Frontal cortex (tissue), 3 donors: ENCODE measurements at regions not wholly inside any gene's neighbourhood (a gene's known extent, or its start where the extent isn't known, plus 50 kb on each side); places are given as distances from the start of the nearest gene placed in this dataset.

Source experiments
- DNase-seq, 2 donors: peaks; one replicate each; pipeline ENCODE4 v3.0.0; 2012; ENCODE audit warnings: low spot score in 2 of 2
- FAIRE-seq: peaks from 2 replicates; lab custom pipeline; 2012; peaks lifted over from hg19 to GRCh38; lab: Jason Lieb, UNC
- donor health status: control.
- donor health status: control.
- donor health status: control.

DNA sequence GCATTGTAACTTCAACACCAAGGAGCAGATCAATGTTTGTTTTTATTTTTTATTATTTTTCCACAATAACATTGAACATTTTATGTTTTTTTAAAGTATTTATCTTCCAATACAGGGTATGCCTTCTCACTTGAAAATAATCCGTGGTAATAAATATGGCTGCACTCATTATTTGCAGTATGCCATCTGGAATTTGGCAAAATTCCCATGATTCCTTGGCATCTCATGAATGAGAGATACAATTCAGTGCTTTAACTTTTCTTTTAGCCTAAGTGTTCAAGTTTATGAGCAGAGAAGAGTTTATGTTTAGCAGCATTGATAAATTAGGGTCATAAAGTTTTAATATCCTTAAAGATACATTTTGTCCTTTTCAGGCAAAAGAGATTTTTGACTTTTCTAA is 1109.6 kb upstream of the ATXN8OS start:
- DNase-seq (no peak), FAIRE-seq (no peak)

- FAIRE-seq (no peak), DNase-seq (no peak)
Measured at GRCh38 chr13:68996668-68997025, 1111.0 kb upstream of the ATXN8OS start.

DNA sequence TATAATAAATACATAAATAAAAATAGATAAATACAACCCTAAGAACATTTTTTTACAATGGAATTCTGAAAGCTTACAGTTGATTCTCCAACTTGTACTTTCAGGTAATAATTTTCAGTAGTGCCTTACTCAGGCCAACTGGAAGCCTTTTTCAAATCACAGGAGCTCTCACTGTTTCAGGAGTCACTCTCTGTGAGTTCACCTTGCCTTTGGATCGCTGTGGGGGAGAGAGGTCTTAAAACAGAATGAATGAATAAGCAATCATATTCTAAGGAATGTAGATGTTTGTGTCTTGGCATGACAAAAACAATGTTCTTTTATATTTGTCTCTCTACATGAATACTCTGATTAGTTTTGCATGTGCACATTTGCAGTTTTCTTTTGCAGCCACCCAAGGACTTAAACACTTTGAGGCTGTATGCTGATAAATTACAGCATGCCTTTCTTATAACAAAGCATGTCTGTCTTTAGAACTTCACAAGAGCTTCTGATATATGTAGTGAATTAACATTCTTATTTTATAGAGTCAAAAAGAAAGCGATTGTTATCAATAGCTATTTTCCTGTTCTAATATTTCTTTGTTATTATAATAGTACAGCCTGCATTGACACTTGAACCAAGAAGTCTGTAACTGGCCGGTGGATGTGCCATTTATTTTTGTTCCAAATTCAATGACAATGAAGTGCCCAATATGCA is 1111.5 kb upstream of the ATXN8OS start:
- FAIRE-seq (no peak), DNase-seq (no peak)

DNA sequence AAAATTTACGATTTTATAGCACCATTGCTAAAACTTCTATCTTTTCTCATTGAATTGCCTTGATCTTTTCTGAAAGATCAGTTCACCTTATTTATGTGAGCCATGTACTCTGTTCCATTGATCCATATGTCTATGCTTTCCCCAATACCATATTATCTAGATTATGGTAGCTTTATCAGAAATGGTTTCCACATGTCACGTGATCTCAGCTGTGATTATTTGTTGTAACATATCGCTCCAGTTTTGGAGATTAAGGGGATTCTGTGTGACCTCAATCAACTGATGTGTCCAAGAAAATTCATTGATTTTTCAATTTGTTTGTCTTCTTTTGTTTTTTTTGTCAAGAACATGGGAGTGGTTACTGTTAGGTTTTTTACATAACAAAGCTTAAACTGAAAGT is 1114.5 kb upstream of the ATXN8OS start:
- FAIRE-seq, result no peak
- no peak for DNase-seq

- no peak for DNase-seq
- FAIRE-seq, result no peak
Measured at GRCh38 chr13:68988176-68988575, 1119.5 kb upstream of the ATXN8OS start.

- FAIRE-seq, result no peak
Measured at GRCh38 chr13:68987585-68987984, 1120.0 kb upstream of the ATXN8OS start.

DNA sequence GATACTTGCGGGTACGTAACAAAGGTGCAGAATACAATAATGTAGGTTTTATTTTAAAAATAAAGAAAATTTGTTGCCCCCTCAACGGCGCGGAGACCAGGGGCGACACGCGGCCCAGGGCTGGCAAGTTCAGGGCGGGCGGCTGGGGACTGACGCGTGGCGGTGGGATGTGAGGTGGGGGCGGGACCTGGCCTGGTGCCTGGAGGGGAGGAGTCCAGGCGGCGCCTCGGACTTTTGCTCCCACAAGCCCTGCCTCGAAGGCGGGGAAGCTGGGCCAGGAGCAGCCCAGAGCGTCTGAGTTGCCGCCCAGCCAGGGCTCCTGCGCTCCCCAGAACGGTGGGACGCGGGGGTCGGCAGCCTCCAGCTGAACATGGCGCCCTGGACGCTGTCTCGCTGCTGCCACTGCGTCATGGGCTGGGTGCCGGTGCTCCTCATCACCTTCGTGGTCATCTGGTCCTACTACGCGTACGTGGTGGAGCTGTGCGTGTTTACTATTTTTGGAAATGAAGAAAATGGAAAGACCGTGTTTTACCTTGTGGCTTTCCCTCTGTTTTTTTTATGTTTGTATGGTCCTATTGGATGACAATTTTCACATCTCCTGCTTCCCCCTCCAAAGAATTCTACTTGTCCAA is 1122.8 kb upstream of the ATXN8OS start:
- no peak for FAIRE-seq

More at GRCh38 chr13:68987585-68987984, 1120.0 kb upstream of the ATXN8OS start:
- no peak for DNase-seq

DNA sequence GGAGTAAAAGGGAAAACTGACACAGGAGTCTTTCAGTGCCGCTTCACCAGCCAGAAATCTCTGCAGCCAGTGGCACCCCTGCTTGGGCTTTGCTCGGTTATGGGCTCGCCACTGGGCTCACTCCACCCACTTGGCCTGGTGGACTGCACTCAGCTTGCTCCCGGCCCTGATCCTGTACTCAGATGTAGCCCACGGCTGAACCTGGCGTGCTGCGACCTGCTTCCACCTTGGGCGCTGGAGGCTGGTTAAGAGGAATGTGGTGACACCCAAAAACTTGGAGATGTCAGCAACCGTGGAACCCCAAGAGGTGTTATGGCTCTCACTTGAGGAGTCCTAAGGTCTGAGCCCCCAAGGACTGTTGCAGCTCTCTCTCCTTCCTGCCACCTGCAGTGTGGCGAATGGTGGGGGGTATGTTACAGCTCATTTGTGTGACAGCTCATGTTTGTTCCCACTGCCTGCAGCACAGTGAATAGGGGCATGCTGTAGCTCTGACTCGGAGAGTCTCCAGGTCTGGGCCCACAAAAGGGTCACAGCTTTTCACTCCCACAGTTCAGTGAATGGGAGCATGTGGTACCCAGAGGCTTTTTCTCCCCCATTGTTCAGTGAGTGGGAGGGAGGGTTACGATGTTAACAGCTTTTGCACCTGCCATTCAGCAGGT is 1124.5 kb upstream of the ATXN8OS start:
- FAIRE-seq, result no peak
- DNase-seq, result no peak

More for the DNA sequence above, 1122.8 kb upstream of the ATXN8OS start:
- no peak for DNase-seq

DNA sequence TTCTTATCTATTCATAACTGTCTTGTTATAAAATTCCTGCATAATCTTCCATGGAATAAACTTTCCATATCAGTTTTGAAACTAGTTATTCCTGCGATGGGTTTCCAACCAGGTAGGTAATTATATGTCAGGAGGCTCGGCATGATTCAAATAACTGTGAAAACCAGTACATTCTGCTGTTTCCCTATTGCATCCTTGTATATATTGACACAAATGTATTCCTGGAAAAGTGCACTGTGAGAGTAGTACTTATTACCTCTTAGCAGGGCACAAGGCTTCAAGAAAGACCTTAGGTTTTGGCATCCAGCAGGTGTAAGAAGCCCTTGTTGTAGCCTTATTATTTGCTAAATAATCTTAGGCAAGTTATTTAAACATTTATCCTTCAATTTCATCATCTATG is 1131.3 kb upstream of the ATXN8OS start:
- DNase-seq, result no peak
- FAIRE-seq, result no peak

DNA sequence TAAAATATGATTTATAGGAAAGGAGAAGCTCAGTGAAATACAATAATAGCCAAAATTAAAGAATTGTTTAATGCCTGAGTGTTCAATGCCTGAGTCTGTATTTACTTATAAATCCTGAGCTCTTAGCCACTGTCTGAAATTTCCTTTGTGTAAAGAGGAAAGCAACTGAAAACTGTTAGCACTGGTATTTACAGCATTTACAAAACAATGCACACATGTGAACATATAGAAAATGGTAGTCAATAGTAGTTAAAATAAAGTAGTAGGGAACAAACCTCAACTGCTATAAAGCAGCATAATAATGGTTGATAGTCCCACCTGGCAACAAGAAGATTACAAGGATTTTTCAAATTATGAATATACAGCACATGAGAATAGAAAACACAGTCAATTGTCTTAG is 1137.1 kb upstream of the ATXN8OS start:
- DNase-seq (no peak), FAIRE-seq (no peak)

- FAIRE-seq, result no peak
Measured at GRCh38 chr13:68948586-68948985, 1159.0 kb upstream of the ATXN8OS start.

DNA sequence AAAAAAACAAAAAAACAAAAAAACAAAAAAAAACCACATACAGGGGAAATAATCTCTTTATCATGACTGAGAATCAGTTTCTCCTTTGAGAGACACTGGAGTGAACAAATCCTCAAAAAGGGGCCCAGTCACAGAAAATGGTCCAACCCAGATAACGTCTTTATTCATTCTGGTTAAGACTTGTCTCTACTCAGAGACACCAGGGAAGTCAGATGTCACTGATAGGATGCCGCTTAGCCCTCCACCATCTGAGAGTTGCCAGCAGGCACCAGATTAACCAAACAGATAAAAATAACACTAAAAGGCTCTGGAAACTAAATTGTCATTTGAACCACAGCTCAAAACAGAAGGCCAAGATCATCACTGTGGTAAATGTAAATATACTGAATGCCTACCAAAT is 1163.4 kb upstream of the ATXN8OS start:
- no peak for DNase-seq
- no peak for FAIRE-seq

More at GRCh38 chr13:68948586-68948985, 1159.0 kb upstream of the ATXN8OS start:
- no peak for DNase-seq

GRCh38 chr13:68940049-68940448 is 1167.6 kb upstream of the ATXN8OS start:
- FAIRE-seq (no peak), DNase-seq (no peak)

- FAIRE-seq (no peak), DNase-seq (no peak)
Measured at GRCh38 chr13:68938639-68939038, 1169.0 kb upstream of the ATXN8OS start.

GRCh38 chr13:68929075-68929745 is 1178.4 kb upstream of the ATXN8OS start:
- DNase-seq (no peak), FAIRE-seq (no peak)

GRCh38 chr13:68927387-68928026 is 1180.1 kb upstream of the ATXN8OS start:
- DNase-seq (no peak), FAIRE-seq (peak; percentile 76)

DNA sequence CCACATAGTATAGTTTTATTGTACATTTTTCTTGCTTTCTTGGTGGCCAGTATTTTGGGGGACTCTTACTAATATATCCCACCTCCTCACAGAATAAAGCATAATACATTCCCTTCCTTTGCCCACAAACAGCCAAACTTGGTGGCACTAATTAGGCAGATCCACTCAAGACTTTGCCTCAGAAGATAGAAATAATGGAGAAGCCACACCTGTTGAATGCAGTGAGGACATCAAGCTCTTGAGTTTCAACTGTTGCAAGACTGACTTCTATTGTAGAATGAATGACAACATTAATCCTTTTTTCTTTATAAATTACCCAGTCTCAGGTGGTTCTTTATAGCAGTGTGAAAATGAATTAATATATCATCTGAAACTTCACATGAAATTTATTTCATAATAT is 1183.6 kb upstream of the ATXN8OS start:
- DNase-seq (no peak), FAIRE-seq (no peak)

DNA sequence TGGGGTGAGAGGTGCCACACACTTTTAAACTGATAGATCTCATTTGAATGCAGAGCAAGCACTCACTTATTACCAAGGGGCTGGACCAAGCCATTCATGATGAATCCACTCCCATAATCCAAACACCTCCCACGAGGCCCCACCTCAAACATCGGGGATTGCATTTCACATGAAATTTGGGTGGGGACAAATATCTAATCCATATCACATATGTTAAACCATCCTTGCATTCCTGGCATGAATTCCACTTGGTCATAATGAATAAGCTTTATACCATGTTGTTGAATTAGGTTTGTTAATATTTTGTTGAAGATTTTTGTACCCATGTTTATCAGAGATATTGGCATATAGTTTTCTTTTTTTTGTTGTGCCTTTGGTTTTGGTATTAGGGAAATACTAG is 1198.7 kb upstream of the ATXN8OS start:
- FAIRE-seq (no peak), DNase-seq (no peak)

DNA sequence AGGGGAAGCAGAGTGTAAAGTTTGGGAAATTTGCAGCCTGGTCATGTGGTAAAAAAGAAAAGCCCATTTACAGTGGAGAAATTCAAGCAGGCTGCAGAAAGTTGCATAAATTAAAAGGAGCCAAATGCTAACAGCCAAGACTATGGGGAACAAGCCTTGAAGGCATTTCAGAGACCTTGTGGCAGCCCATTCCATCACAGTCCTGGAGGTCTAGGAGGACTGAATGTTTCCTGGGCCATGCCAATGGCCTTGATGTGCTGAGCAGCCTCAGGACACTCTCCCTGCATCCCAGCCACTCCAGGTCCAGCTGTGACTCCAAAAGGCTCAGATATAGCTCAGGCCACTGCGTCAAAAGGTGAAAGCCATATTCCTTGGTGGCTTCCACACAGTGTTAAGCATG is 1202.4 kb upstream of the ATXN8OS start:
- FAIRE-seq (no peak), DNase-seq (no peak)

GRCh38 chr13:68897331-68897928 is 1210.2 kb upstream of the ATXN8OS start:
- DNase-seq, result no peak
- no peak for FAIRE-seq
